ENCODE measurements at regions not wholly inside any gene's neighbourhood (a gene's known extent, or its start where the extent isn't known, plus 50 kb on each side); places are given as distances from the start of the nearest gene placed in this dataset.

GRCh38 chr1:14100919-14101318, 400.9 kb downstream of the PRDM2 start:
- TF ChIP-seq CTCF (IDR thresholded peaks at IDR 0.05), result no peak
- 69 to 83% (median 79%) methylated on average over 9 of the region's 9 CpGs for WGBS, 3 donors
- ATAC-seq (no peak), DNase-seq (no peak)
- H3K4me1 ChIP-seq, result no peaks in the 10 kb centered on the region
- intact Hi-C loops (cut with DNase I), result no loop called here
- no peaks in the 10 kb centered on the region for H3K27me3 ChIP-seq (ENCODE audit: insufficient read depth in 3 of 3, low read length in 2 of 3)
- no peaks in the 10 kb centered on the region for H3K36me3 ChIP-seq (ENCODE audit: insufficient read depth in 1 of 2, low read depth in 1 of 2)
- H3K9me3 ChIP-seq, result peaks cover 4% of the 10 kb centered on the region
- H3K4me3 ChIP-seq, result no peak overlapping the region
- H3K27ac ChIP-seq, result no peak overlapping the region

GRCh38 chr1:14102180-14102579, 402.2 kb downstream of the PRDM2 start:
- Histone ChIP-seq H3K4me1 (no peaks in the 10 kb centered on the region), H3K27ac (no peak overlapping the region), H3K27me3 (ENCODE audit: insufficient read depth in 3 of 3, low read length in 2 of 3) (no peaks in the 10 kb centered on the region), H3K36me3 (ENCODE audit: insufficient read depth in 1 of 2, low read depth in 1 of 2) (no peaks in the 10 kb centered on the region), H3K4me3 (no peak overlapping the region), H3K9me3 (peaks cover 4% of the 10 kb centered on the region)
- intact Hi-C loops (cut with DNase I), result no loop called here
- WGBS, 3 donors, result 81 to 94% (median 90%) methylated on average over 9 of the region's 9 CpGs
- DNase-seq (no peak), ATAC-seq (no peak)
- TF ChIP-seq CTCF (IDR thresholded peaks at IDR 0.05), result no peak

DNA sequence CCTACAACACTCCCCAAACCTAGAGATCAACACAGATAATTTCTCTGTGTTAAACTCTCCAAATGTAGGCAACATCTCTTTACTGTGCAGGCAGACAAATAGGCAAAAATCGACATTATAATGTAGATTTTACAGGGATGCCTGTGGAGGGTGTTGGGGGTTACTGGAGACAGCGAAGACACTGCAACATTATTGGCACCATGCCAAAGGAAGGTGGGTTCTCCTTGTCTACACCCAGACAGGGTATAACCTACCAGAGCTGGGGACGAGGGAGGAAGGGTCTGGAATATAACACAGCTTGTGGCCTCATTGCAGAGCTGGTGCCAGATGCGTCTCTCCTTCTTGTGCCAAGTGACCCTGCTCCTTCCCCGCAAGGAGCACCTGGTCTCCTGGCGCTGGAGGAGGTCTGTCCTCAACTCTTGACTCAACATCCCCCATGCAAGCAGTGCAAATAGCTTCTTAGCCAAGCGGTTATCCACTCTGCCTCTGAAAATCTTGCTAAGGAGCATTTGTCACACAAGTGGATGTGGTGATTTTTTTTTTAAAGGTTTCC, 404.0 kb downstream of the PRDM2 start:
- intact Hi-C loops (cut with DNase I), result no loop called here
- DNase-seq (no peak), ATAC-seq (no peak)
- no peak overlapping the region for H3K4me3 ChIP-seq
- TF ChIP-seq CTCF (IDR thresholded peaks at IDR 0.05), result no peak
- 75 to 85% (median 78%) methylated on average over 7 of the region's 7 CpGs for WGBS, 3 donors
- H3K4me1 ChIP-seq, result no peaks in the 10 kb centered on the region
- no peaks in the 10 kb centered on the region for H3K36me3 ChIP-seq (ENCODE audit: insufficient read depth in 1 of 2, low read depth in 1 of 2)
- H3K27me3 ChIP-seq (ENCODE audit: insufficient read depth in 3 of 3, low read length in 2 of 3), result no peaks in the 10 kb centered on the region
- H3K9me3 ChIP-seq, result peaks cover 4% of the 10 kb centered on the region
- H3K27ac ChIP-seq, result no peak overlapping the region

- Histone ChIP-seq H3K4me3 (no peak overlapping the region), H3K36me3 (ENCODE audit: insufficient read depth in 1 of 2, low read depth in 1 of 2) (no peaks in the 10 kb centered on the region), H3K4me1 (no peaks in the 10 kb centered on the region), H3K27ac (no peak overlapping the region), H3K27me3 (ENCODE audit: insufficient read depth in 3 of 3, low read length in 2 of 3) (no peaks in the 10 kb centered on the region), H3K9me3 (peaks cover 4% of the 10 kb centered on the region)
- no peak for TF ChIP-seq CTCF (IDR thresholded peaks at IDR 0.05)
- DNase-seq (no peak), ATAC-seq (no peak)
- WGBS, 3 donors, result 31 to 53% (median 45%) methylated on average over 2 of the region's 2 CpGs
- intact Hi-C loops (cut with DNase I), result no loop called here
These were observed 406.1 kb downstream of the PRDM2 start for GRCh38 chr1:14106126-14106525.

- DNase-seq (no peak), ATAC-seq (no peak)
- peaks cover 4% of the 10 kb centered on the region for H3K9me3 ChIP-seq
- H3K27ac ChIP-seq, result no peak overlapping the region
- no peaks in the 10 kb centered on the region for H3K4me1 ChIP-seq
- no peak for TF ChIP-seq CTCF (IDR thresholded peaks at IDR 0.05)
- H3K36me3 ChIP-seq (ENCODE audit: insufficient read depth in 1 of 2, low read depth in 1 of 2), result no peaks in the 10 kb centered on the region
- 74 to 90% (median 78%) methylated on average over 4 of the region's 4 CpGs for WGBS, 3 donors
- intact Hi-C loops (cut with DNase I), result no loop called here
- H3K4me3 ChIP-seq, result no peak overlapping the region
- H3K27me3 ChIP-seq (ENCODE audit: insufficient read depth in 3 of 3, low read length in 2 of 3), result no peaks in the 10 kb centered on the region
These were observed 406.8 kb downstream of the PRDM2 start for GRCh38 chr1:14106679-14107313.

All from psoas muscle (tissue), 7 donors.